ENCODE measurements at regions not wholly inside any gene's neighbourhood (a gene's known extent, or its start where the extent isn't known, plus 50 kb on each side); places are given as distances from the start of the nearest gene placed in this dataset.

DNA sequence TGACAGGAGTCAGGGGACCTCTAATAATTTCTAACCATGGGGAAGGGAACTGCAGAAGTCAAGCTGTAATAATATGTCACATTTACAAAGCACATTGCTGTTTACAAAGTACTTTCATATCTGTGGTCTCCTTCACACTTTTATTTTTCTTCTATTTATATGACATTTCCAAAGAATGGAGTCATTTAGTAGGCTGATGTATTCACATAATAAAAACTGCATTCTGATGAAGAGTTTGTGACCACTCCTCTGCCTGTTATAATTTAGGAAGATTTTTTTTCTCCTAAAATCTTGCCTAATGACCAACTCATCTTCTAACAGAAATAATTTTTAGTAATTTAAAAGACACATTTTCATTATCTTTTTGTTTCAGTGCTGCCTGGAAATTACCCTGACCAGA lies 272.2 kb upstream of the VEPH1 start:
- TF ChIP-seq POLR2A (IDR thresholded peaks at IDR 0.05) = no peak
- TF ChIP-seq, protein P1, sequence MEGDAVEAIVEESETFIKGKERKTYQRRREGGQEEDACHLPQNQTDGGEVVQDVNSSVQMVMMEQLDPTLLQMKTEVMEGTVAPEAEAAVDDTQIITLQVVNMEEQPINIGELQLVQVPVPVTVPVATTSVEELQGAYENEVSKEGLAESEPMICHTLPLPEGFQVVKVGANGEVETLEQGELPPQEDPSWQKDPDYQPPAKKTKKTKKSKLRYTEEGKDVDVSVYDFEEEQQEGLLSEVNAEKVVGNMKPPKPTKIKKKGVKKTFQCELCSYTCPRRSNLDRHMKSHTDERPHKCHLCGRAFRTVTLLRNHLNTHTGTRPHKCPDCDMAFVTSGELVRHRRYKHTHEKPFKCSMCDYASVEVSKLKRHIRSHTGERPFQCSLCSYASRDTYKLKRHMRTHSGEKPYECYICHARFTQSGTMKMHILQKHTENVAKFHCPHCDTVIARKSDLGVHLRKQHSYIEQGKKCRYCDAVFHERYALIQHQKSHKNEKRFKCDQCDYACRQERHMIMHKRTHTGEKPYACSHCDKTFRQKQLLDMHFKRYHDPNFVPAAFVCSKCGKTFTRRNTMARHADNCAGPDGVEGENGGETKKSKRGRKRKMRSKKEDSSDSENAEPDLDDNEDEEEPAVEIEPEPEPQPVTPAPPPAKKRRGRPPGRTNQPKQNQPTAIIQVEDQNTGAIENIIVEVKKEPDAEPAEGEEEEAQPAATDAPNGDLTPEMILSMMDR (IDR thresholded peaks at IDR 0.05) = no peak
- Histone ChIP-seq H3K4me3 (no peak overlapping the region), H3K9me3 (replicated peaks in 1 of 3) (no peaks in the 10 kb centered on the region), H3K27me3 (no peaks in the 10 kb centered on the region), H3K27ac (no peak overlapping the region), H3K36me3 (replicated peaks in 1 of 2) (no peaks in the 10 kb centered on the region), H3K4me1 (replicated peaks in 1 of 2) (no peaks in the 10 kb centered on the region)
- intact Hi-C loops (cut with DNase I) = no loop called here
- no peak for DNase-seq

DNA sequence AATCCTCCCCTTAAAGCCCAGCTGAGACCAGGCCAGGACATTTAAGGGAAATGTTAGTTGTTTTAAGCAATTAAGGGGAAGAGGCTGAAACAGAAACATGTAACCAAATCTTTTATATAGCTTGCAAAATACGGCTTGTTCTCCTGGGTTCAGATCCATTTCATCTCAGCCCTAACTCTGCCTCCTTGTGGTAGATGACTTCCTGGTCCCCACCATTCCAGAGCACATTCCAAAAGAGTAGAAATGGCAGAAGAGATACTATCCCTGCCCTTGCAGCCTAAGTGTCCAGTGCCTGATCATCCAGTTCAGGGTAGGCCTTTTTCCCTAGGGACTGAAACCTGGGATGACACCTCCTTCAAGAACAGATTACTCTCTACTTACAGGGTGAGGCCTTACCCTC lies 266.2 kb upstream of the VEPH1 start:
- no peaks in the 10 kb centered on the region for H3K9me3 ChIP-seq (replicated peaks in 1 of 3)
- WGBS, 4 donors = 71 to 84% (median 74%) methylated on average over 1 of the region's 1 CpG
- intact Hi-C loops (cut with DNase I) = no loop called here
- H3K4me3 ChIP-seq = no peak overlapping the region
- H3K27ac ChIP-seq = no peak overlapping the region
- no peak for TF ChIP-seq POLR2A (IDR thresholded peaks at IDR 0.05)
- TF ChIP-seq, protein P1 (IDR thresholded peaks at IDR 0.05) = no peak
- DNase-seq = no peak
- no peaks in the 10 kb centered on the region for H3K4me1 ChIP-seq (replicated peaks in 1 of 2)
- H3K36me3 ChIP-seq (replicated peaks in 1 of 2) = no peaks in the 10 kb centered on the region
- no peaks in the 10 kb centered on the region for H3K27me3 ChIP-seq

DNA sequence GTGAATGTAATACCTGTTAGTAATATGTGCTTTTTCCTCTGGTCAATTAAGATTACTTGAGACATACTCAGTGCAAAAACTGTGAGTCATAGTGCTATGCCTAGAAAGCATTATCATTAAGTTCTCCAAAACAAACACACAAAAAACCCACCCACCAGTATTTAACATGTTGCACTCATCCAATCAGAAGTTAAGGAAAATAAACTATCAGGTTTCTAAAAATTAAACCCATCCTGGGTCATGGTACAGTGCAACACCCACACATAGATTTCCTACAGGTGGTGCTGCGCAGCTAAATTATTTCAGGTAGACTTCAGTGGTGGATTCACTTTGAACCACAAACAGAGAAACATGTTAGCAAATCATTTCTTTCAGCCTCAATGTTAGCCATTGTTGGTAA lies 264.4 kb upstream of the VEPH1 start:
- Histone ChIP-seq H3K9me3 (replicated peaks in 1 of 3) (no peaks in the 10 kb centered on the region), H3K27ac (no peak overlapping the region), H3K4me3 (no peak overlapping the region), H3K4me1 (replicated peaks in 1 of 2) (no peaks in the 10 kb centered on the region), H3K27me3 (no peaks in the 10 kb centered on the region), H3K36me3 (replicated peaks in 1 of 2) (no peaks in the 10 kb centered on the region)
- TF ChIP-seq POLR2A (IDR thresholded peaks at IDR 0.05) = no peak
- TF ChIP-seq, protein P1 (IDR thresholded peaks at IDR 0.05) = no peak
- no peak for DNase-seq
- WGBS, 4 donors = 95 to 100% (median 96%) methylated on average over 1 of the region's 1 CpG
- intact Hi-C loops (cut with DNase I) = no loop called here

DNA sequence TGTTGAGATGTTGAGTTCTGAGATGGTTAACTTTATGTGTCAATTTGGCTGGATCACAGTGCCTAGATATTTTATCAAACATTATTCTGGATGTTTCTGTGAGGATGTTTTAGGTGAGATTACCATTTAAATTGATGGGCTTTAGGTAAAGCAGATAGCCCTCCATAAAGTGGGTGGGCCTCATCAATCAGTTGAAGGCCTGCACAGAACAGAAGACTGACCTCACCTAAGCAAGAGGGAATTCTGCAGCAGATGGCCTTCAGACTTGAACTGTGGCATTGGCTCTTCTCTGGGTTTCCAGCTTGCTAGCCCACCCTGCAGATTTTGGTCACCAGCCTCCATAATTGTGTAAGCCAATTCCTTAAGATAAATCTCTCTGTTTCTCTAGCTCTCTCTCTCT lies 260.4 kb upstream of the VEPH1 start:
- H3K27me3 ChIP-seq = no peaks in the 10 kb centered on the region
- intact Hi-C loops (cut with DNase I) = no loop called here
- no peak for TF ChIP-seq POLR2A (IDR thresholded peaks at IDR 0.05)
- TF ChIP-seq, protein P1 (IDR thresholded peaks at IDR 0.05) = no peak
- no peaks in the 10 kb centered on the region for H3K9me3 ChIP-seq (replicated peaks in 1 of 3)
- no peak for DNase-seq
- no peaks in the 10 kb centered on the region for H3K4me1 ChIP-seq (replicated peaks in 1 of 2)
- no peak overlapping the region for H3K27ac ChIP-seq
- no peak overlapping the region for H3K4me3 ChIP-seq
- no peaks in the 10 kb centered on the region for H3K36me3 ChIP-seq (replicated peaks in 1 of 2)
